ENCODE measurements at regions not wholly inside any gene's neighbourhood (a gene's known extent, or its start where the extent isn't known, plus 50 kb on each side); places are given as distances from the start of the nearest gene placed in this dataset.

GRCh38 chr4:136383082-136383481 lies 1149.2 kb downstream of the PCDH18 start:
- TF ChIP-seq, protein P1, sequence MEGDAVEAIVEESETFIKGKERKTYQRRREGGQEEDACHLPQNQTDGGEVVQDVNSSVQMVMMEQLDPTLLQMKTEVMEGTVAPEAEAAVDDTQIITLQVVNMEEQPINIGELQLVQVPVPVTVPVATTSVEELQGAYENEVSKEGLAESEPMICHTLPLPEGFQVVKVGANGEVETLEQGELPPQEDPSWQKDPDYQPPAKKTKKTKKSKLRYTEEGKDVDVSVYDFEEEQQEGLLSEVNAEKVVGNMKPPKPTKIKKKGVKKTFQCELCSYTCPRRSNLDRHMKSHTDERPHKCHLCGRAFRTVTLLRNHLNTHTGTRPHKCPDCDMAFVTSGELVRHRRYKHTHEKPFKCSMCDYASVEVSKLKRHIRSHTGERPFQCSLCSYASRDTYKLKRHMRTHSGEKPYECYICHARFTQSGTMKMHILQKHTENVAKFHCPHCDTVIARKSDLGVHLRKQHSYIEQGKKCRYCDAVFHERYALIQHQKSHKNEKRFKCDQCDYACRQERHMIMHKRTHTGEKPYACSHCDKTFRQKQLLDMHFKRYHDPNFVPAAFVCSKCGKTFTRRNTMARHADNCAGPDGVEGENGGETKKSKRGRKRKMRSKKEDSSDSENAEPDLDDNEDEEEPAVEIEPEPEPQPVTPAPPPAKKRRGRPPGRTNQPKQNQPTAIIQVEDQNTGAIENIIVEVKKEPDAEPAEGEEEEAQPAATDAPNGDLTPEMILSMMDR (IDR thresholded peaks at IDR 0.05; ENCODE audit: insufficient read depth, low read length, poor library complexity, severe bottlenecking): no peak
- no peak for TF ChIP-seq EZH2phosphoT487 (conservative IDR thresholded peaks at IDR 0.05; ENCODE audit: low read length)

Data from SU-DHL-6 (cell line).